ENCODE measurements at regions not wholly inside any gene's neighbourhood (a gene's known extent, or its start where the extent isn't known, plus 50 kb on each side); places are given as distances from the start of the nearest gene placed in this dataset.

- TF ChIP-seq CTCF (conservative IDR thresholded peaks at IDR 0.05; ENCODE audit: low read length) (no peak), EZH2phosphoT487 (IDR thresholded peaks at IDR 0.05; ENCODE audit: borderline replicate concordance) (no peak)
Measured at GRCh38 chr9:121597698-121598166, 53.7 kb upstream of the DAB2IP start.

Measured in Loucy (cell line).